HG02588 (cell line): ENCODE measurements at regions not wholly inside any gene's neighbourhood (a gene's known extent, or its start where the extent isn't known, plus 50 kb on each side); places are given as distances from the start of the nearest gene placed in this dataset.
"Not testable (repeated sequence)": the region's sequence is repeated elsewhere in the genome, so short reads cannot be mapped to it uniquely, and the experiment has no call there.

Source experiments
- ATAC-seq: cut with Tn5 transposase; IDR thresholded peaks from one replicate; pipeline ENCODE4 v1.9.1; 2021; ENCODE audit warnings: mild to moderate bottlenecking, moderate library complexity; ENCODE audit not compliant: unreplicated experiment

- ATAC-seq = no peak
Measured at GRCh38 chr1:78240755-78241154, 195.0 kb downstream of the GIPC2 start.

GRCh38 chr1:78247079-78247478 lies 201.3 kb downstream of the GIPC2 start:
- no peak for ATAC-seq

- ATAC-seq = no peak
Measured at GRCh38 chr1:78250201-78250600, 204.4 kb downstream of the GIPC2 start.

GRCh38 chr1:78254517-78254916 lies 208.8 kb downstream of the GIPC2 start:
- ATAC-seq = no peak

- no peak for ATAC-seq
Measured at GRCh38 chr1:78255383-78255782, 209.6 kb downstream of the GIPC2 start.

GRCh38 chr1:78255846-78256245 lies 210.1 kb downstream of the GIPC2 start:
- no peak for ATAC-seq

- ATAC-seq = no peak
Measured at GRCh38 chr1:78263459-78263858, 217.7 kb downstream of the GIPC2 start.

- ATAC-seq = no peak
Measured at GRCh38 chr1:78263946-78264345, 218.2 kb downstream of the GIPC2 start.

GRCh38 chr1:78267513-78268218 lies 221.9 kb downstream of the GIPC2 start:
- ATAC-seq = no peak

GRCh38 chr1:78269591-78269990 lies 221.2 kb upstream of the PTGFR start:
- ATAC-seq = no peak

- ATAC-seq = not testable (repeated sequence)
Measured at GRCh38 chr1:78271423-78271822, 219.4 kb upstream of the PTGFR start.

- ATAC-seq = no peak
Measured at GRCh38 chr1:78274814-78275213, 216.0 kb upstream of the PTGFR start.

- no peak for ATAC-seq
Measured at GRCh38 chr1:78275456-78275855, 215.3 kb upstream of the PTGFR start.

- ATAC-seq = no peak
Measured at GRCh38 chr1:78275906-78276685, 214.7 kb upstream of the PTGFR start.

GRCh38 chr1:78277253-78277652 lies 213.5 kb upstream of the PTGFR start:
- peak; percentile 67 for ATAC-seq

GRCh38 chr1:78279051-78279450 lies 211.7 kb upstream of the PTGFR start:
- ATAC-seq = no peak

- no peak for ATAC-seq
Measured at GRCh38 chr1:78280626-78281025, 210.1 kb upstream of the PTGFR start.

GRCh38 chr1:78281580-78281979 lies 209.2 kb upstream of the PTGFR start:
- no peak for ATAC-seq

- no peak for ATAC-seq
Measured at GRCh38 chr1:78283691-78284090, 207.1 kb upstream of the PTGFR start.

- ATAC-seq = no peak
Measured at GRCh38 chr1:78284354-78284753, 206.4 kb upstream of the PTGFR start.

- no peak for ATAC-seq
Measured at GRCh38 chr1:78286686-78287085, 204.1 kb upstream of the PTGFR start.

- no peak for ATAC-seq
Measured at GRCh38 chr1:78289603-78290002, 201.2 kb upstream of the PTGFR start.
